ENCODE measurements at regions not wholly inside any gene's neighbourhood (a gene's known extent, or its start where the extent isn't known, plus 50 kb on each side); places are given as distances from the start of the nearest gene placed in this dataset.

- no peaks in the 10 kb centered on the region for H3K9me3 ChIP-seq
- no peak overlapping the region for H3K27ac Mint-ChIP-seq
- ChIA-PET POLR2A (no interaction called here), CTCF (no interaction called here)
- H3K4me1 ChIP-seq (ENCODE audit: control insufficient read depth in 1 of 2, extremely low read depth in 1 of 2, insufficient read depth in 2 of 2, low read length in 2 of 2), result no peaks in the 10 kb centered on the region
- no peak overlapping the region for H3K4me3 ChIP-seq (ENCODE audit: control insufficient read depth in 1 of 2, extremely low read depth in 1 of 2, low read length in 1 of 2)
- H3K4me3 Mint-ChIP-seq, result no peak overlapping the region
- H3K36me3 Mint-ChIP-seq, result no peaks in the 10 kb centered on the region
- no peaks in the 10 kb centered on the region for H3K36me3 ChIP-seq (ENCODE audit: control insufficient read depth in 2 of 2, extremely low read depth in 1 of 2, insufficient read depth in 1 of 2, low read length in 1 of 2)
- H3K27me3 Mint-ChIP-seq, result no peaks in the 10 kb centered on the region
- no CpG with 5 or more reads among the region's 3 CpGs for WGBS (ENCODE audit: insufficient coverage)
- H3K9me3 Mint-ChIP-seq, result peaks cover 0 to 16% (median 0%) of the 10 kb centered on the region in 3 donors
- ATAC-seq (replicated peaks in 1 of 4), result no peak
- DNase-seq, result no peak
- no peaks in the 10 kb centered on the region for H3K4me1 Mint-ChIP-seq
- H3K27me3 ChIP-seq (replicated peaks in 1 of 2; ENCODE audit: control insufficient read depth in 2 of 2, extremely low read depth in 1 of 2, insufficient read depth in 2 of 2, low read length in 1 of 2), result no peaks in the 10 kb centered on the region
- no peak overlapping the region for H3K27ac ChIP-seq (ENCODE audit: low read length)
These were observed 609.7 kb downstream of the PDCD6IP start for GRCh38 chr3:34408088-34408487.

GRCh38 chr3:34411596-34411995, 613.2 kb downstream of the PDCD6IP start:
- Mint-ChIP-seq H3K4me1 (no peaks in the 10 kb centered on the region), H3K27ac (no peak overlapping the region), H3K9me3 (peaks cover 0 to 6% (median 0%) of the 10 kb centered on the region in 3 donors), H3K4me3 (no peak overlapping the region), H3K27me3 (no peaks in the 10 kb centered on the region), H3K36me3 (no peaks in the 10 kb centered on the region)
- H3K27ac ChIP-seq (ENCODE audit: low read length), result no peak overlapping the region
- H3K36me3 ChIP-seq (ENCODE audit: control insufficient read depth in 2 of 2, extremely low read depth in 1 of 2, insufficient read depth in 1 of 2, low read length in 1 of 2), result no peaks in the 10 kb centered on the region
- no peaks in the 10 kb centered on the region for H3K27me3 ChIP-seq (replicated peaks in 1 of 2; ENCODE audit: control insufficient read depth in 2 of 2, extremely low read depth in 1 of 2, insufficient read depth in 2 of 2, low read length in 1 of 2)
- H3K4me3 ChIP-seq (ENCODE audit: control insufficient read depth in 1 of 2, extremely low read depth in 1 of 2, low read length in 1 of 2), result no peak overlapping the region
- ATAC-seq (replicated peaks in 1 of 4), result no peak
- ChIA-PET POLR2A (no interaction called here), CTCF (no interaction called here)
- no CpG with 5 or more reads among the region's 1 CpG for WGBS (ENCODE audit: insufficient coverage)
- H3K9me3 ChIP-seq, result no peaks in the 10 kb centered on the region
- H3K4me1 ChIP-seq (ENCODE audit: control insufficient read depth in 1 of 2, extremely low read depth in 1 of 2, insufficient read depth in 2 of 2, low read length in 2 of 2), result no peaks in the 10 kb centered on the region
- DNase-seq, result no peak

GRCh38 chr3:34419801-34420200, 621.4 kb downstream of the PDCD6IP start:
- no peak overlapping the region for H3K27ac ChIP-seq (ENCODE audit: low read length)
- Mint-ChIP-seq H3K27ac (no peak overlapping the region), H3K4me3 (no peak overlapping the region), H3K27me3 (peaks cover 0 to 3% of the 10 kb centered on the region in 2 donors), H3K9me3 (peaks cover 0 to 12% (median 6%) of the 10 kb centered on the region in 3 donors), H3K36me3 (no peaks in the 10 kb centered on the region), H3K4me1 (no peaks in the 10 kb centered on the region)
- ChIA-PET CTCF (no interaction called here), POLR2A (no interaction called here)
- no peak for ATAC-seq (replicated peaks in 1 of 4)
- no peaks in the 10 kb centered on the region for H3K36me3 ChIP-seq (ENCODE audit: control insufficient read depth in 2 of 2, extremely low read depth in 1 of 2, insufficient read depth in 1 of 2, low read length in 1 of 2)
- 20% methylated on average over 1 of the region's 1 CpG for WGBS (ENCODE audit: insufficient coverage)
- H3K4me1 ChIP-seq (ENCODE audit: control insufficient read depth in 1 of 2, extremely low read depth in 1 of 2, insufficient read depth in 2 of 2, low read length in 2 of 2), result no peaks in the 10 kb centered on the region
- H3K27me3 ChIP-seq (replicated peaks in 1 of 2; ENCODE audit: control insufficient read depth in 2 of 2, extremely low read depth in 1 of 2, insufficient read depth in 2 of 2, low read length in 1 of 2), result no peaks in the 10 kb centered on the region
- DNase-seq, result no peak
- no peak overlapping the region for H3K4me3 ChIP-seq (ENCODE audit: control insufficient read depth in 1 of 2, extremely low read depth in 1 of 2, low read length in 1 of 2)
- no peaks in the 10 kb centered on the region for H3K9me3 ChIP-seq

GRCh38 chr3:34421762-34422161, 623.3 kb downstream of the PDCD6IP start:
- no peaks in the 10 kb centered on the region for H3K27me3 ChIP-seq (replicated peaks in 1 of 2; ENCODE audit: control insufficient read depth in 2 of 2, extremely low read depth in 1 of 2, insufficient read depth in 2 of 2, low read length in 1 of 2)
- Mint-ChIP-seq H3K27me3 (peaks cover 0 to 3% of the 10 kb centered on the region in 2 donors), H3K36me3 (no peaks in the 10 kb centered on the region), H3K27ac (no peak overlapping the region), H3K9me3 (peaks cover 0 to 20% (median 6%) of the 10 kb centered on the region in 3 donors), H3K4me3 (no peak overlapping the region), H3K4me1 (no peaks in the 10 kb centered on the region)
- no peak for DNase-seq
- no peak overlapping the region for H3K4me3 ChIP-seq (ENCODE audit: control insufficient read depth in 1 of 2, extremely low read depth in 1 of 2, low read length in 1 of 2)
- no peak overlapping the region for H3K27ac ChIP-seq (ENCODE audit: low read length)
- CTCF ChIA-PET, result interaction anchor here in 1 of 2 donors (0.6 kb wide), 1 partner anchor 27 kb away, joined by 3 read pairs; no protein-coding TSS in a partner anchor
- H3K36me3 ChIP-seq (ENCODE audit: control insufficient read depth in 2 of 2, extremely low read depth in 1 of 2, insufficient read depth in 1 of 2, low read length in 1 of 2), result no peaks in the 10 kb centered on the region
- no CpG with 5 or more reads among the region's 2 CpGs for WGBS (ENCODE audit: insufficient coverage)
- H3K9me3 ChIP-seq, result no peaks in the 10 kb centered on the region
- POLR2A ChIA-PET, result no interaction called here
- no peaks in the 10 kb centered on the region for H3K4me1 ChIP-seq (ENCODE audit: control insufficient read depth in 1 of 2, extremely low read depth in 1 of 2, insufficient read depth in 2 of 2, low read length in 2 of 2)
- ATAC-seq (replicated peaks in 1 of 4), result no peak

- ChIA-PET CTCF (no interaction called here), POLR2A (no interaction called here)
- Mint-ChIP-seq H3K36me3 (no peaks in the 10 kb centered on the region), H3K9me3 (peaks cover 6 to 14% (median 9%) of the 10 kb centered on the region in 3 donors), H3K4me3 (no peak overlapping the region), H3K27ac (no peak overlapping the region), H3K27me3 (no peaks in the 10 kb centered on the region), H3K4me1 (no peaks in the 10 kb centered on the region)
- Histone ChIP-seq H3K27ac (ENCODE audit: low read length) (no peak overlapping the region), H3K9me3 (no peaks in the 10 kb centered on the region), H3K27me3 (replicated peaks in 1 of 2; ENCODE audit: control insufficient read depth in 2 of 2, extremely low read depth in 1 of 2, insufficient read depth in 2 of 2, low read length in 1 of 2) (no peaks in the 10 kb centered on the region), H3K4me1 (ENCODE audit: control insufficient read depth in 1 of 2, extremely low read depth in 1 of 2, insufficient read depth in 2 of 2, low read length in 2 of 2) (no peaks in the 10 kb centered on the region), H3K36me3 (ENCODE audit: control insufficient read depth in 2 of 2, extremely low read depth in 1 of 2, insufficient read depth in 1 of 2, low read length in 1 of 2) (no peaks in the 10 kb centered on the region), H3K4me3 (ENCODE audit: control insufficient read depth in 1 of 2, extremely low read depth in 1 of 2, low read length in 1 of 2) (no peak overlapping the region)
- ATAC-seq (replicated peaks in 1 of 4), result no peak
- no peak for DNase-seq
- 74% methylated on average over 2 of the region's 2 CpGs for WGBS (ENCODE audit: insufficient coverage)
These were observed 641.4 kb downstream of the PDCD6IP start for GRCh38 chr3:34439796-34440195.

GRCh38 chr3:34444137-34444536, 645.7 kb downstream of the PDCD6IP start:
- H3K27me3 Mint-ChIP-seq, result no peaks in the 10 kb centered on the region
- H3K27ac Mint-ChIP-seq, result no peak overlapping the region
- DNase-seq, result no peak
- H3K4me3 Mint-ChIP-seq, result no peak overlapping the region
- H3K4me3 ChIP-seq (ENCODE audit: control insufficient read depth in 1 of 2, extremely low read depth in 1 of 2, low read length in 1 of 2), result no peak overlapping the region
- no peaks in the 10 kb centered on the region for H3K4me1 Mint-ChIP-seq
- ChIA-PET CTCF (no interaction called here), POLR2A (no interaction called here)
- H3K4me1 ChIP-seq (ENCODE audit: control insufficient read depth in 1 of 2, extremely low read depth in 1 of 2, insufficient read depth in 2 of 2, low read length in 2 of 2), result no peaks in the 10 kb centered on the region
- no peak for ATAC-seq (replicated peaks in 1 of 4)
- H3K36me3 ChIP-seq (ENCODE audit: control insufficient read depth in 2 of 2, extremely low read depth in 1 of 2, insufficient read depth in 1 of 2, low read length in 1 of 2), result no peaks in the 10 kb centered on the region
- no peak overlapping the region for H3K27ac ChIP-seq (ENCODE audit: low read length)
- no peaks in the 10 kb centered on the region for H3K36me3 Mint-ChIP-seq
- H3K9me3 ChIP-seq, result no peaks in the 10 kb centered on the region
- H3K27me3 ChIP-seq (replicated peaks in 1 of 2; ENCODE audit: control insufficient read depth in 2 of 2, extremely low read depth in 1 of 2, insufficient read depth in 2 of 2, low read length in 1 of 2), result no peaks in the 10 kb centered on the region
- H3K9me3 Mint-ChIP-seq, result peaks cover 20 to 39% (median 26%) of the 10 kb centered on the region in 3 donors

- DNase-seq (no peak), ATAC-seq (replicated peaks in 1 of 4) (no peak)
- ChIA-PET CTCF (interaction anchor here in 1 of 2 donors (0.6 kb wide), 1 partner anchor 749 kb away, joined by 3 read pairs; no protein-coding TSS in a partner anchor), POLR2A (no interaction called here)
- H3K4me1 Mint-ChIP-seq, result no peaks in the 10 kb centered on the region
- no peaks in the 10 kb centered on the region for H3K4me1 ChIP-seq (ENCODE audit: control insufficient read depth in 1 of 2, extremely low read depth in 1 of 2, insufficient read depth in 2 of 2, low read length in 2 of 2)
- no peak overlapping the region for H3K27ac ChIP-seq (ENCODE audit: low read length)
- H3K27me3 ChIP-seq (replicated peaks in 1 of 2; ENCODE audit: control insufficient read depth in 2 of 2, extremely low read depth in 1 of 2, insufficient read depth in 2 of 2, low read length in 1 of 2), result no peaks in the 10 kb centered on the region
- no peaks in the 10 kb centered on the region for H3K36me3 ChIP-seq (ENCODE audit: control insufficient read depth in 2 of 2, extremely low read depth in 1 of 2, insufficient read depth in 1 of 2, low read length in 1 of 2)
- no peak overlapping the region for H3K27ac Mint-ChIP-seq
- WGBS (ENCODE audit: insufficient coverage), result 0% methylated on average over 1 of the region's 3 CpGs
- H3K9me3 Mint-ChIP-seq, result peaks cover 20 to 43% (median 27%) of the 10 kb centered on the region in 3 donors
- no peak overlapping the region for H3K4me3 ChIP-seq (ENCODE audit: control insufficient read depth in 1 of 2, extremely low read depth in 1 of 2, low read length in 1 of 2)
- H3K9me3 ChIP-seq, result no peaks in the 10 kb centered on the region
- no peaks in the 10 kb centered on the region for H3K36me3 Mint-ChIP-seq
- no peak overlapping the region for H3K4me3 Mint-ChIP-seq
- no peaks in the 10 kb centered on the region for H3K27me3 Mint-ChIP-seq
These were observed 650.9 kb downstream of the PDCD6IP start for GRCh38 chr3:34449305-34449704.
